GM21515 (cell line): ENCODE measurements at regions not wholly inside any gene's neighbourhood (a gene's known extent, or its start where the extent isn't known, plus 50 kb on each side); places are given as distances from the start of the nearest gene placed in this dataset.

Experiments
- ATAC-seq: cut with Tn5 transposase; IDR thresholded peaks from one replicate; pipeline ENCODE4 v1.9.1; 2021; ENCODE audit not compliant: unreplicated experiment

GRCh38 chr2:103268841-103269498 is 507.1 kb downstream of the TMEM182 start:
- no peak for ATAC-seq

- no peak for ATAC-seq
Observed at GRCh38 chr2:103276869-103277268, 515.0 kb downstream of the TMEM182 start.

GRCh38 chr2:103284750-103285149 is 522.9 kb downstream of the TMEM182 start:
- ATAC-seq, result no peak

GRCh38 chr2:103285354-103285753 is 523.5 kb downstream of the TMEM182 start:
- no peak for ATAC-seq

GRCh38 chr2:103287746-103288145 is 525.9 kb downstream of the TMEM182 start:
- no peak for ATAC-seq

- no peak for ATAC-seq
Observed at GRCh38 chr2:103288696-103289095, 526.9 kb downstream of the TMEM182 start.

- ATAC-seq, result no peak
Observed at GRCh38 chr2:103289105-103289725, 527.4 kb downstream of the TMEM182 start.

GRCh38 chr2:103292573-103292972 is 530.7 kb downstream of the TMEM182 start:
- no peak for ATAC-seq

GRCh38 chr2:103293067-103293741 is 531.4 kb downstream of the TMEM182 start:
- ATAC-seq, result no peak

GRCh38 chr2:103293742-103294077 is 531.9 kb downstream of the TMEM182 start:
- no peak for ATAC-seq

GRCh38 chr2:103294420-103294819 is 532.6 kb downstream of the TMEM182 start:
- ATAC-seq, result no peak

- no peak for ATAC-seq
Observed at GRCh38 chr2:103295591-103295990, 533.8 kb downstream of the TMEM182 start.

GRCh38 chr2:103324671-103325070 is 562.8 kb downstream of the TMEM182 start:
- no peak for ATAC-seq

GRCh38 chr2:103327386-103327785 is 565.6 kb downstream of the TMEM182 start:
- ATAC-seq, result no peak

- ATAC-seq, result no peak
Observed at GRCh38 chr2:103327966-103328365, 566.1 kb downstream of the TMEM182 start.

- no peak for ATAC-seq
Observed at GRCh38 chr2:103335403-103335802, 573.6 kb downstream of the TMEM182 start.

- ATAC-seq, result no peak
Observed at GRCh38 chr2:103338819-103339218, 577.0 kb downstream of the TMEM182 start.

GRCh38 chr2:103346780-103347179 is 584.9 kb downstream of the TMEM182 start:
- ATAC-seq, result no peak

- ATAC-seq, result no peak
Observed at GRCh38 chr2:103353774-103354173, 591.9 kb downstream of the TMEM182 start.

GRCh38 chr2:103355287-103355686 is 593.5 kb downstream of the TMEM182 start:
- ATAC-seq, result no peak

GRCh38 chr2:103361712-103362111 is 599.9 kb downstream of the TMEM182 start:
- ATAC-seq, result no peak

- no peak for ATAC-seq
Observed at GRCh38 chr2:103363639-103364038, 601.8 kb downstream of the TMEM182 start.
